ENCODE measurements at regions not wholly inside any gene's neighbourhood (a gene's known extent, or its start where the extent isn't known, plus 50 kb on each side); places are given as distances from the start of the nearest gene placed in this dataset.
"Not testable (repeated sequence)": the region's sequence is repeated elsewhere in the genome, so short reads cannot be mapped to it uniquely, and the experiment has no call there.

- BruUV-seq (replicated peaks): no TSS peak
Observed at GRCh38 chr1:173328961-173329360, 121.8 kb upstream of the TNFSF4 start.

GRCh38 chr1:173329726-173330125, 122.6 kb upstream of the TNFSF4 start:
- H3K4me3 Mint-ChIP-seq (ENCODE audit: unreplicated experiment): no peak overlapping the region
- Histone ChIP-seq H3K9me3 (no peaks in the 10 kb centered on the region), H3K4me1 (no peaks in the 10 kb centered on the region), H3K4me3 (ENCODE audit: low read depth, low read length) (no peak overlapping the region), H3K27me3 (replicated peaks; ENCODE audit: control insufficient read depth, insufficient read depth, low read length) (no peaks in the 10 kb centered on the region), H3K36me3 (ENCODE audit: control insufficient read depth, insufficient read depth, low read length) (no peaks in the 10 kb centered on the region)
- H3K36me3 Mint-ChIP-seq (ENCODE audit: insufficient read depth, unreplicated experiment): no peaks in the 10 kb centered on the region
- ChIA-PET CTCF (no interaction called here), POLR2A (no interaction called here)
- intact Hi-C loops (cut with micrococcal nuclease; ENCODE audit: unreplicated experiment): no loop called here
- DNase-seq: no peak
- BruUV-seq (replicated peaks): no TSS peak
- peaks cover 2% of the 10 kb centered on the region for H3K27me3 Mint-ChIP-seq (ENCODE audit: insufficient read depth, unreplicated experiment)
- no peak for TF ChIP-seq CTCF (IDR thresholded peaks at IDR 0.05; ENCODE audit: insufficient read depth in 1 of 2, low read depth in 1 of 2, low read length in 1 of 2, severe bottlenecking in 1 of 2, unreplicated experiment in 1 of 2)
- no peaks in the 10 kb centered on the region for H3K4me1 Mint-ChIP-seq (ENCODE audit: low read depth, unreplicated experiment)
- no peaks in the 10 kb centered on the region for H3K9me3 Mint-ChIP-seq (ENCODE audit: unreplicated experiment)
- no peak overlapping the region for H3K27ac Mint-ChIP-seq (ENCODE audit: unreplicated experiment)

More at GRCh38 chr1:173328961-173329360, 121.8 kb upstream of the TNFSF4 start:
- ChIA-PET POLR2A (no interaction called here), CTCF (no interaction called here)
- DNase-seq: no peak
- Mint-ChIP-seq H3K27me3 (ENCODE audit: insufficient read depth, unreplicated experiment) (peaks cover 2% of the 10 kb centered on the region), H3K27ac (ENCODE audit: unreplicated experiment) (no peak overlapping the region), H3K4me1 (ENCODE audit: low read depth, unreplicated experiment) (no peaks in the 10 kb centered on the region), H3K9me3 (ENCODE audit: unreplicated experiment) (no peaks in the 10 kb centered on the region), H3K4me3 (ENCODE audit: unreplicated experiment) (no peak overlapping the region), H3K36me3 (ENCODE audit: insufficient read depth, unreplicated experiment) (no peaks in the 10 kb centered on the region)
- H3K27me3 ChIP-seq (replicated peaks; ENCODE audit: control insufficient read depth, insufficient read depth, low read length): no peaks in the 10 kb centered on the region
- intact Hi-C loops (cut with micrococcal nuclease; ENCODE audit: unreplicated experiment): no loop called here
- H3K36me3 ChIP-seq (ENCODE audit: control insufficient read depth, insufficient read depth, low read length): no peaks in the 10 kb centered on the region
- no peaks in the 10 kb centered on the region for H3K4me1 ChIP-seq
- no peaks in the 10 kb centered on the region for H3K9me3 ChIP-seq
- no peak overlapping the region for H3K4me3 ChIP-seq (ENCODE audit: low read depth, low read length)
- no peak for TF ChIP-seq CTCF (IDR thresholded peaks at IDR 0.05; ENCODE audit: insufficient read depth in 1 of 2, low read depth in 1 of 2, low read length in 1 of 2, severe bottlenecking in 1 of 2, unreplicated experiment in 1 of 2)

GRCh38 chr1:173330149-173330951, 123.2 kb upstream of the TNFSF4 start:
- Histone ChIP-seq H3K4me3 (ENCODE audit: low read depth, low read length) (no peak overlapping the region), H3K4me1 (no peaks in the 10 kb centered on the region), H3K36me3 (ENCODE audit: control insufficient read depth, insufficient read depth, low read length) (no peaks in the 10 kb centered on the region), H3K9me3 (no peaks in the 10 kb centered on the region), H3K27me3 (replicated peaks; ENCODE audit: control insufficient read depth, insufficient read depth, low read length) (no peaks in the 10 kb centered on the region)
- ChIA-PET CTCF (no interaction called here), POLR2A (no interaction called here)
- no TSS peak for BruUV-seq (replicated peaks)
- no peaks in the 10 kb centered on the region for H3K4me1 Mint-ChIP-seq (ENCODE audit: low read depth, unreplicated experiment)
- intact Hi-C loops (cut with micrococcal nuclease; ENCODE audit: unreplicated experiment): no loop called here
- no peak overlapping the region for H3K4me3 Mint-ChIP-seq (ENCODE audit: unreplicated experiment)
- no peaks in the 10 kb centered on the region for H3K9me3 Mint-ChIP-seq (ENCODE audit: unreplicated experiment)
- peaks cover 2% of the 10 kb centered on the region for H3K27me3 Mint-ChIP-seq (ENCODE audit: insufficient read depth, unreplicated experiment)
- no peak overlapping the region for H3K27ac Mint-ChIP-seq (ENCODE audit: unreplicated experiment)
- TF ChIP-seq CTCF (IDR thresholded peaks at IDR 0.05; ENCODE audit: insufficient read depth in 1 of 2, low read depth in 1 of 2, low read length in 1 of 2, severe bottlenecking in 1 of 2, unreplicated experiment in 1 of 2): no peak
- no peak for DNase-seq
- no peaks in the 10 kb centered on the region for H3K36me3 Mint-ChIP-seq (ENCODE audit: insufficient read depth, unreplicated experiment)

GRCh38 chr1:173330952-173331548, 123.9 kb upstream of the TNFSF4 start:
- H3K9me3 Mint-ChIP-seq (ENCODE audit: unreplicated experiment); H3K4me1 ChIP-seq; H3K36me3 ChIP-seq (ENCODE audit: control insufficient read depth, insufficient read depth, low read length); H3K27me3 Mint-ChIP-seq (ENCODE audit: insufficient read depth, unreplicated experiment); intact Hi-C loops (cut with micrococcal nuclease; ENCODE audit: unreplicated experiment); BruUV-seq (replicated peaks); H3K27me3 ChIP-seq (replicated peaks; ENCODE audit: control insufficient read depth, insufficient read depth, low read length); H3K36me3 Mint-ChIP-seq (ENCODE audit: insufficient read depth, unreplicated experiment); H3K9me3 ChIP-seq; POLR2A ChIA-PET; H3K27ac Mint-ChIP-seq (ENCODE audit: unreplicated experiment); DNase-seq; H3K4me1 Mint-ChIP-seq (ENCODE audit: low read depth, unreplicated experiment); CTCF ChIA-PET; H3K4me3 ChIP-seq (ENCODE audit: low read depth, low read length); H3K4me3 Mint-ChIP-seq (ENCODE audit: unreplicated experiment): not testable (repeated sequence)
